ENCODE measurements at regions not wholly inside any gene's neighbourhood (a gene's known extent, or its start where the extent isn't known, plus 50 kb on each side); places are given as distances from the start of the nearest gene placed in this dataset.

GRCh38 chr2:33946193-33946592, 347.1 kb upstream of the FAM98A start:
- TF ChIP-seq CTCF (conservative IDR thresholded peaks at IDR 0.05; ENCODE audit: low read depth, low read length) = no peak
- TF ChIP-seq EZH2 (IDR thresholded peaks at IDR 0.05; ENCODE audit: borderline replicate concordance, low read depth, low read length, poor library complexity, severe bottlenecking) = no peak
